ENCODE measurements at regions not wholly inside any gene's neighbourhood (a gene's known extent, or its start where the extent isn't known, plus 50 kb on each side); places are given as distances from the start of the nearest gene placed in this dataset.

GRCh38 chrX:150223176-150224015 lies 139.7 kb upstream of the MAMLD1 start:
- no peak overlapping the region for H3K4me3 ChIP-seq (ENCODE audit: low read depth, low read length)
- no peak for DNase-seq (ENCODE audit: low read depth)
- TF ChIP-seq CTCF (IDR thresholded peaks at IDR 0.05; ENCODE audit: control insufficient read depth, extremely low read depth, insufficient read depth): no peak

- H3K4me3 ChIP-seq (ENCODE audit: low read depth, low read length): no peak overlapping the region
- DNase-seq (ENCODE audit: low read depth): no peak
- no peak for TF ChIP-seq CTCF (IDR thresholded peaks at IDR 0.05; ENCODE audit: control insufficient read depth, extremely low read depth, insufficient read depth)
Measured at GRCh38 chrX:150224676-150225075, 138.4 kb upstream of the MAMLD1 start.

- DNase-seq (ENCODE audit: low read depth): no peak
Measured at GRCh38 chrX:150225266-150225665, 137.9 kb upstream of the MAMLD1 start.

GRCh38 chrX:150225756-150226155 lies 137.4 kb upstream of the MAMLD1 start:
- no peak for TF ChIP-seq CTCF (IDR thresholded peaks at IDR 0.05; ENCODE audit: control insufficient read depth, extremely low read depth, insufficient read depth)
- DNase-seq (ENCODE audit: low read depth): no peak
- H3K4me3 ChIP-seq (ENCODE audit: low read depth, low read length): no peak overlapping the region

More at GRCh38 chrX:150225266-150225665, 137.9 kb upstream of the MAMLD1 start:
- no peak overlapping the region for H3K4me3 ChIP-seq (ENCODE audit: low read depth, low read length)
- TF ChIP-seq CTCF (IDR thresholded peaks at IDR 0.05; ENCODE audit: control insufficient read depth, extremely low read depth, insufficient read depth): no peak

GRCh38 chrX:150226223-150226965 lies 136.7 kb upstream of the MAMLD1 start:
- no peak for TF ChIP-seq CTCF (IDR thresholded peaks at IDR 0.05; ENCODE audit: control insufficient read depth, extremely low read depth, insufficient read depth)
- no peak overlapping the region for H3K4me3 ChIP-seq (ENCODE audit: low read depth, low read length)
- DNase-seq (ENCODE audit: low read depth): no peak

- H3K4me3 ChIP-seq (ENCODE audit: low read depth, low read length): no peak overlapping the region
- TF ChIP-seq CTCF (IDR thresholded peaks at IDR 0.05; ENCODE audit: control insufficient read depth, extremely low read depth, insufficient read depth): no peak
- no peak for DNase-seq (ENCODE audit: low read depth)
Measured at GRCh38 chrX:150227321-150227860, 135.7 kb upstream of the MAMLD1 start.

Measured in LNCaP clone FGC (cell line).